Activated naive CD8-positive, alpha-beta T cell treated with anti-CD3 and anti-CD28 coated beads, Interleukin-2, amount 50 U/mL, for 24 hours (primary cell): ENCODE measurements at regions not wholly inside any gene's neighbourhood (a gene's known extent, or its start where the extent isn't known, plus 50 kb on each side); places are given as distances from the start of the nearest gene placed in this dataset.

Experiments used
- ATAC-seq: fragments of 150-1000 bp; cut with Tn5 transposase; one replicate; pipeline ENCODE4 v1.10.0; 2021
- DNase-seq: peaks from one replicate; pipeline ENCODE4 v3.0.0; 2021
- H3K27ac Mint-ChIP-seq: one replicate; pipeline ENCODE4 v1.8.0; 2021; ENCODE audit warnings: mild to moderate bottlenecking, mixed read lengths
- H3K27me3 Mint-ChIP-seq: one replicate; pipeline ENCODE4 v1.8.0; 2021; ENCODE audit warnings: mixed read lengths
- H3K36me3 Mint-ChIP-seq: one replicate; pipeline ENCODE4 v1.8.0; 2021; ENCODE audit warnings: low read depth, mixed read lengths
- H3K4me1 Mint-ChIP-seq: one replicate; pipeline ENCODE4 v1.8.0; 2021; ENCODE audit warnings: mixed read lengths
- H3K4me3 Mint-ChIP-seq: one replicate; pipeline ENCODE4 v1.8.0; 2021; ENCODE audit warnings: mild to moderate bottlenecking, moderate library complexity, mixed read lengths
- H3K9me3 Mint-ChIP-seq: one replicate; pipeline ENCODE4 v1.8.0; 2021; ENCODE audit warnings: mixed read lengths

GRCh38 chr7:25638068-25638467 is 409.8 kb upstream of the NPVF start:
- DNase-seq, result no peak
- Mint-ChIP-seq H3K4me3 (no peak overlapping the region), H3K27me3 (no peaks in the 10 kb centered on the region), H3K9me3 (no peaks in the 10 kb centered on the region), H3K27ac (no peak overlapping the region), H3K4me1 (no peaks in the 10 kb centered on the region), H3K36me3 (no peaks in the 10 kb centered on the region)
- ATAC-seq, result no peak

GRCh38 chr7:25638590-25639244 is 410.4 kb upstream of the NPVF start:
- Mint-ChIP-seq H3K36me3 (no peaks in the 10 kb centered on the region), H3K9me3 (no peaks in the 10 kb centered on the region), H3K27me3 (no peaks in the 10 kb centered on the region), H3K27ac (no peak overlapping the region), H3K4me3 (no peak overlapping the region), H3K4me1 (no peaks in the 10 kb centered on the region)
- DNase-seq, result no peak
- no peak for ATAC-seq

- Mint-ChIP-seq H3K9me3 (no peaks in the 10 kb centered on the region), H3K27ac (no peak overlapping the region)
Measured at GRCh38 chr7:25642849-25643248, 414.6 kb upstream of the NPVF start.

GRCh38 chr7:25643286-25643685 is 415.0 kb upstream of the NPVF start:
- Mint-ChIP-seq H3K9me3 (no peaks in the 10 kb centered on the region), H3K36me3 (no peaks in the 10 kb centered on the region)

More at GRCh38 chr7:25642849-25643248, 414.6 kb upstream of the NPVF start:
- H3K36me3 Mint-ChIP-seq, result no peaks in the 10 kb centered on the region
- H3K27me3 Mint-ChIP-seq, result no peaks in the 10 kb centered on the region
- ATAC-seq (peak; percentile 33), DNase-seq (no peak)
- H3K4me3 Mint-ChIP-seq, result no peak overlapping the region
- no peaks in the 10 kb centered on the region for H3K4me1 Mint-ChIP-seq

GRCh38 chr7:25643770-25644394 is 415.6 kb upstream of the NPVF start:
- no peaks in the 10 kb centered on the region for H3K36me3 Mint-ChIP-seq
- no peak overlapping the region for H3K4me3 Mint-ChIP-seq
- no peaks in the 10 kb centered on the region for H3K27me3 Mint-ChIP-seq
- H3K27ac Mint-ChIP-seq, result no peak overlapping the region
- DNase-seq (no peak), ATAC-seq (no peak)
- no peaks in the 10 kb centered on the region for H3K9me3 Mint-ChIP-seq
- H3K4me1 Mint-ChIP-seq, result no peaks in the 10 kb centered on the region

More at GRCh38 chr7:25643286-25643685, 415.0 kb upstream of the NPVF start:
- DNase-seq, result no peak
- no peak for ATAC-seq
- Mint-ChIP-seq H3K27me3 (no peaks in the 10 kb centered on the region), H3K27ac (no peak overlapping the region), H3K4me3 (no peak overlapping the region), H3K4me1 (no peaks in the 10 kb centered on the region)

- no peaks in the 10 kb centered on the region for H3K9me3 Mint-ChIP-seq
- no peak overlapping the region for H3K27ac Mint-ChIP-seq
- DNase-seq (no peak), ATAC-seq (no peak)
- H3K4me1 Mint-ChIP-seq, result no peaks in the 10 kb centered on the region
- no peaks in the 10 kb centered on the region for H3K27me3 Mint-ChIP-seq
- no peak overlapping the region for H3K4me3 Mint-ChIP-seq
- no peaks in the 10 kb centered on the region for H3K36me3 Mint-ChIP-seq
Measured at GRCh38 chr7:25646726-25647413, 418.6 kb upstream of the NPVF start.

- ATAC-seq (no peak), DNase-seq (no peak)
- Mint-ChIP-seq H3K4me1 (no peaks in the 10 kb centered on the region), H3K4me3 (no peak overlapping the region), H3K27me3 (no peaks in the 10 kb centered on the region), H3K9me3 (no peaks in the 10 kb centered on the region), H3K27ac (no peak overlapping the region), H3K36me3 (no peaks in the 10 kb centered on the region)
Measured at GRCh38 chr7:25647872-25648271, 419.6 kb upstream of the NPVF start.

GRCh38 chr7:25652366-25652765 is 424.1 kb upstream of the NPVF start:
- no peaks in the 10 kb centered on the region for H3K36me3 Mint-ChIP-seq
- no peak overlapping the region for H3K27ac Mint-ChIP-seq
- H3K27me3 Mint-ChIP-seq, result no peaks in the 10 kb centered on the region
- H3K4me1 Mint-ChIP-seq, result peaks cover 10% of the 10 kb centered on the region
- H3K4me3 Mint-ChIP-seq, result no peak overlapping the region
- DNase-seq (no peak), ATAC-seq (no peak)
- H3K9me3 Mint-ChIP-seq, result no peaks in the 10 kb centered on the region

- no peaks in the 10 kb centered on the region for H3K9me3 Mint-ChIP-seq
- peaks cover 10% of the 10 kb centered on the region for H3K4me1 Mint-ChIP-seq
- ATAC-seq, result no peak
- no peak for DNase-seq
- H3K4me3 Mint-ChIP-seq, result no peak overlapping the region
- no peaks in the 10 kb centered on the region for H3K27me3 Mint-ChIP-seq
- no peaks in the 10 kb centered on the region for H3K36me3 Mint-ChIP-seq
- no peak overlapping the region for H3K27ac Mint-ChIP-seq
Measured at GRCh38 chr7:25653384-25653783, 425.1 kb upstream of the NPVF start.

GRCh38 chr7:25656071-25656470 is 427.8 kb upstream of the NPVF start:
- no peak overlapping the region for H3K4me3 Mint-ChIP-seq

GRCh38 chr7:25656581-25657026 is 428.3 kb upstream of the NPVF start:
- H3K4me3 Mint-ChIP-seq, result no peak overlapping the region
- no peak for DNase-seq
- no peaks in the 10 kb centered on the region for H3K36me3 Mint-ChIP-seq
- no peak overlapping the region for H3K27ac Mint-ChIP-seq
- no peaks in the 10 kb centered on the region for H3K9me3 Mint-ChIP-seq
- H3K27me3 Mint-ChIP-seq, result no peaks in the 10 kb centered on the region
- no peak for ATAC-seq
- H3K4me1 Mint-ChIP-seq, result peaks cover 10% of the 10 kb centered on the region

More at GRCh38 chr7:25656071-25656470, 427.8 kb upstream of the NPVF start:
- no peak for DNase-seq
- H3K36me3 Mint-ChIP-seq, result no peaks in the 10 kb centered on the region
- no peak for ATAC-seq
- no peaks in the 10 kb centered on the region for H3K27me3 Mint-ChIP-seq
- peaks cover 10% of the 10 kb centered on the region for H3K4me1 Mint-ChIP-seq
- H3K9me3 Mint-ChIP-seq, result no peaks in the 10 kb centered on the region
- H3K27ac Mint-ChIP-seq, result no peak overlapping the region

GRCh38 chr7:25658375-25658774 is 430.1 kb upstream of the NPVF start:
- peaks cover 10% of the 10 kb centered on the region for H3K4me1 Mint-ChIP-seq
- no peak overlapping the region for H3K27ac Mint-ChIP-seq
- no peak for ATAC-seq
- DNase-seq, result no peak
- no peak overlapping the region for H3K4me3 Mint-ChIP-seq
- H3K27me3 Mint-ChIP-seq, result no peaks in the 10 kb centered on the region
- H3K36me3 Mint-ChIP-seq, result no peaks in the 10 kb centered on the region
- H3K9me3 Mint-ChIP-seq, result no peaks in the 10 kb centered on the region

- no peak for ATAC-seq
- Mint-ChIP-seq H3K4me1 (peaks cover 10% of the 10 kb centered on the region), H3K36me3 (no peaks in the 10 kb centered on the region), H3K27me3 (peaks cover 3% of the 10 kb centered on the region), H3K27ac (no peak overlapping the region), H3K4me3 (no peak overlapping the region), H3K9me3 (no peaks in the 10 kb centered on the region)
- no peak for DNase-seq
Measured at GRCh38 chr7:25659841-25660240, 431.6 kb upstream of the NPVF start.

GRCh38 chr7:25662841-25663800 is 434.8 kb upstream of the NPVF start:
- Mint-ChIP-seq H3K27me3 (peaks cover 3% of the 10 kb centered on the region), H3K27ac (no peak overlapping the region), H3K9me3 (no peaks in the 10 kb centered on the region), H3K36me3 (no peaks in the 10 kb centered on the region), H3K4me1 (no peaks in the 10 kb centered on the region), H3K4me3 (no peak overlapping the region)
- ATAC-seq (no peak), DNase-seq (no peak)
